Peyer's patch (tissue), 4 donors: ENCODE measurements at regions not wholly inside any gene's neighbourhood (a gene's known extent, or its start where the extent isn't known, plus 50 kb on each side); places are given as distances from the start of the nearest gene placed in this dataset.
"Not testable (repeated sequence)": the region's sequence is repeated elsewhere in the genome, so short reads cannot be mapped to it uniquely, and the experiment has no call there.

Experiments used
- DNase-seq, 3 donors: peaks; one replicate each; pipeline ENCODE4 v3.0.0-alpha.2; 2017 to 2019
- H3K27ac ChIP-seq, 4 donors: fragments of 200-600 bp; sonication (generic); one replicate each; pipeline ENCODE4 v1.5.1; 2016 to 2019
- H3K27me3 ChIP-seq, 2 donors: fragments of 200-600 bp; sonication (generic); one replicate each; pipeline ENCODE4 v1.5.1; 2019
- H3K36me3 ChIP-seq, 3 donors: fragments of 200-600 bp; sonication (generic); one replicate each; pipeline ENCODE4 v1.5.1; 2016 to 2019
- H3K4me1 ChIP-seq, 4 donors: fragments of 200-600 bp; sonication (generic); one replicate each; pipeline ENCODE4 v1.5.1; 2016 to 2019
- H3K4me3 ChIP-seq, 4 donors: fragments of 200-600 bp; sonication (generic); 1 replicate in 3 of 4; 2 replicates in 1 of 4; pipeline ENCODE4 v1.5.1; 2016 to 2019; ENCODE audit warnings: mild to moderate bottlenecking in 1 of 4
- H3K9me3 ChIP-seq, 4 donors: fragments of 200-600 bp; sonication (generic); one replicate each; pipeline ENCODE4 v1.5.1; 2016 to 2019; ENCODE audit warnings: mild to moderate bottlenecking in 1 of 4
- CTCF ChIP-seq, 6 experiments: fragments of 450-650 bp in 4 of 6; fragments of 200-600 bp in 2 of 6; sonication (generic) in 1 of 6; IDR thresholded peaks; one replicate each; pipeline ENCODE4 v1.5.1; 2017 to 2019; ENCODE audit warnings: antibody characterized with exemption in 6 of 6, mild to moderate bottlenecking in 3 of 6, moderate library complexity in 1 of 6
- POLR2A ChIP-seq, 2 donors: fragments of 450-650 bp; IDR thresholded peaks; one replicate each; pipeline ENCODE4 v1.5.1; 2017; ENCODE audit warnings: antibody characterized with exemption in 2 of 2, mild to moderate bottlenecking in 2 of 2, moderate library complexity in 2 of 2

GRCh38 chr10:42992156-42992956 lies 84.5 kb upstream of the RET start:
- Histone ChIP-seq H3K36me3 (no peaks in the 10 kb centered on the region), H3K4me3 (no peak overlapping the region), H3K4me1 (no peaks in the 10 kb centered on the region), H3K27me3 (no peaks in the 10 kb centered on the region), H3K9me3 (no peaks in the 10 kb centered on the region), H3K27ac (no peak overlapping the region)
- TF ChIP-seq CTCF (IDR thresholded peaks at IDR 0.05) (no peak), POLR2A (IDR thresholded peaks at IDR 0.05) (no peak)
- DNase-seq = peak in 1 of 3 donors; percentile 35

- H3K4me1 ChIP-seq = no peaks in the 10 kb centered on the region
- no peaks in the 10 kb centered on the region for H3K9me3 ChIP-seq
- peak in 1 of 3 donors; percentile 39 for DNase-seq
- TF ChIP-seq POLR2A (IDR thresholded peaks at IDR 0.05) (no peak), CTCF (IDR thresholded peaks at IDR 0.05) (no peak)
- H3K27me3 ChIP-seq = no peaks in the 10 kb centered on the region
- no peak overlapping the region for H3K4me3 ChIP-seq
- no peak overlapping the region for H3K27ac ChIP-seq
- H3K36me3 ChIP-seq = no peaks in the 10 kb centered on the region
Measured at GRCh38 chr10:42992957-42993390, 83.9 kb upstream of the RET start.

GRCh38 chr10:42994909-42995308 lies 82.0 kb upstream of the RET start:
- not testable (repeated sequence) for H3K9me3 ChIP-seq, H3K27ac ChIP-seq, H3K36me3 ChIP-seq, H3K4me1 ChIP-seq, H3K4me3 ChIP-seq, DNase-seq, H3K27me3 ChIP-seq

GRCh38 chr10:42995537-42995936 lies 81.3 kb upstream of the RET start:
- no peak overlapping the region for H3K27ac ChIP-seq
- no peak for DNase-seq
- no peaks in the 10 kb centered on the region for H3K4me1 ChIP-seq
- no peaks in the 10 kb centered on the region for H3K27me3 ChIP-seq
- TF ChIP-seq POLR2A (IDR thresholded peaks at IDR 0.05) (no peak), CTCF (IDR thresholded peaks at IDR 0.05) (no peak)
- no peak overlapping the region for H3K4me3 ChIP-seq
- H3K36me3 ChIP-seq = no peaks in the 10 kb centered on the region
- H3K9me3 ChIP-seq = no peaks in the 10 kb centered on the region

- TF ChIP-seq CTCF (IDR thresholded peaks at IDR 0.05) (no peak), POLR2A (IDR thresholded peaks at IDR 0.05) (no peak)
- DNase-seq = peak in 1 of 3 donors; percentile 18
- H3K27me3 ChIP-seq = no peaks in the 10 kb centered on the region
- no peaks in the 10 kb centered on the region for H3K36me3 ChIP-seq
- H3K4me3 ChIP-seq = no peak overlapping the region
- no peaks in the 10 kb centered on the region for H3K4me1 ChIP-seq
- H3K9me3 ChIP-seq = no peaks in the 10 kb centered on the region
- H3K27ac ChIP-seq = no peak overlapping the region
Measured at GRCh38 chr10:42996588-42996987, 80.3 kb upstream of the RET start.

GRCh38 chr10:42997151-42997848 lies 79.6 kb upstream of the RET start:
- H3K27ac ChIP-seq = no peak overlapping the region
- no peak for TF ChIP-seq POLR2A (IDR thresholded peaks at IDR 0.05)
- TF ChIP-seq CTCF (IDR thresholded peaks at IDR 0.05) = no peak
- no peaks in the 10 kb centered on the region for H3K9me3 ChIP-seq
- H3K27me3 ChIP-seq = no peaks in the 10 kb centered on the region
- DNase-seq = peak in 2 of 3 donors; percentile 10 to 37
- H3K4me3 ChIP-seq = no peak overlapping the region
- H3K36me3 ChIP-seq = no peaks in the 10 kb centered on the region
- no peaks in the 10 kb centered on the region for H3K4me1 ChIP-seq
